ENCODE measurements at regions not wholly inside any gene's neighbourhood (a gene's known extent, or its start where the extent isn't known, plus 50 kb on each side); places are given as distances from the start of the nearest gene placed in this dataset.

DNA sequence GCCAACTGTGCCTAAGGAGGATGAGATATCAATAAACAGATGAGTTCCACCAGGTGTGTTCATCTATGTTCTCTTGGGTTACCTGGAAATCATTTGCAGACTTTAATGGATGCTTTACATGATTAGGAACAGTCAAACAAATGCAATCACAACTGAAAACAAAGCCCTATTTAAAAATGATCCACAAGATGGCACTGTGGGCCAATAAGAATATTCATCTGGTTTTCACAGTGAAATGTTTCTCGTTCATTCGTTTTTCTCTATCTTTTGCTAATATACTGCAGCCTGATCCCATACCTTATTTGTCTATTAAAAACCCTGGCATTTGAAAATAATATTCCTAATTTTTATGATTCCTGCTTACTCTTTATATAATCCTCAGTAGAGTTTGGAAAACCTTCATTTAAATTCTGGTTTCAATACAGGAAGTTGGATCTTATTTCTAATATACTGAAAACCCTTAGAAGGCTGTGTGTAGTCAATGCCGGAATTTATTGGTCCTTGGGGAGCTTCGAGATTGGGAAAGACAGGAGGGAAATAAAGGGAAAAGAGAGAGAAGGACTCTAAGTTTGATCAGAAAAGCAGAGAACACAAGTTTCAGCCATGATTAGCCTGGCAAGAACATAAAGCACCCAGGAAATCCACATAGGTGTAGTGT, 63.8 kb upstream of the TAPT1 start (continued):
- TF ChIP-seq ARID5B (CRISPR knock-in tag; IDR thresholded peaks at IDR 0.05) (no peak), ZNF10 (CRISPR knock-in tag; IDR thresholded peaks at IDR 0.05; ENCODE audit: borderline replicate concordance, low read depth) (no peak), SMC3 (IDR thresholded peaks at IDR 0.05; ENCODE audit: low read length) (peak; percentile 35; the same call in 1 of the 2 replicates), ZNF431 (CRISPR knock-in tag; IDR thresholded peaks at IDR 0.05; ENCODE audit: borderline replicate concordance, low read depth) (no peak), TBP (CRISPR knock-in tag; IDR thresholded peaks at IDR 0.05) (no peak), ZNF441 (CRISPR knock-in tag; IDR thresholded peaks at IDR 0.05; ENCODE audit: borderline replicate concordance) (no peak), ZNF792 (CRISPR knock-in tag; IDR thresholded peaks at IDR 0.05) (no peak), RAD21 (CRISPR knock-in tag; IDR thresholded peaks at IDR 0.05) (0 out of 2 replicates have a peak, but pooled peaks have one; percentile 12)

DNA sequence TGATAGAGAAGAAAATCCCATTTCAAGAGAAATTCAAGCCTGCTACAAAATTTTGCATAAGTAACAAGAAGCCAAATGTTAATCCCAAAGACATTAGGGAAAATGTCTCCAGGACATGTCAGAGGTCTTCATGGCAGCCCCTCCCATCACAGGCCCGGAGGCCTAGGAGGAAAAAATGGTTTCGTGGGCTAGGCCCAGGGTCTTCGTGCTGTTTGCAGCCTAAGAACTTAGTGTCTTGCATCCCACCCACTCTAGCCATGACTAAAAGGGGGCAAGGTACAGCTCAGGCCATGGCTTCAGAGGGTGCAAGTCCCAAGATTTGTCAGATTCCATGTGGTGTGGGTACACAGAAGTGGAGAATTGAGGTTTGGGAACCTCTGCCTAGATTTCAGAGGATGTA, 57.8 kb upstream of the TAPT1 start:
- H3K4me2 ChIP-seq (ENCODE audit: low read depth, low read length), result no peak overlapping the region
- no peak for ATAC-seq
- no peak overlapping the region for H3K9ac ChIP-seq (ENCODE audit: insufficient read depth, low read depth, low read length)
- H4K20me1 ChIP-seq (ENCODE audit: insufficient read depth, low read length), result no peaks in the 10 kb centered on the region
- no peak for FAIRE-seq
- ChIA-PET CTCF (ENCODE audit: low intra/inter-chr PET ratio, low total read pairs) (no interaction called here), POLR2A (no interaction called here)
- no peaks in the 10 kb centered on the region for H3K4me1 ChIP-seq (ENCODE audit: insufficient read depth, low read length)
- DNase-seq (ENCODE audit: low spot score), result no peak
- BruUV-seq (replicated peaks), result no TSS peak
- no peaks in the 10 kb centered on the region; a peak in 1 of 5 replicates for H3K27me3 ChIP-seq (ENCODE audit: control insufficient read depth in 1 of 2, insufficient read depth in 2 of 2, low read length in 2 of 2)
- TF ChIP-seq ZFP36 (IDR thresholded peaks at IDR 0.05; ENCODE audit: borderline replicate concordance, low read depth, low read length, partially characterized antibody), result peak; percentile 35
- no peak for TF ChIP-seq HOMEZ (CRISPR knock-in tag; IDR thresholded peaks at IDR 0.05; ENCODE audit: low read depth)
- intact Hi-C loops (cut with micrococcal nuclease; ENCODE audit: unreplicated experiment) (no loop called here), in situ Hi-C loops (cut with HindIII; ENCODE audit: extremely low pct_ligation_motif_present, low pct_unique_long_range_greater_than_20kb) (loop anchor here (25.0 kb wide), 2 partner anchors 1053 to 1178 kb away; no protein-coding TSS in a partner anchor)
- H3K27ac ChIP-seq (ENCODE audit: extremely low read length, insufficient read depth, low read length), result no peak overlapping the region
- H2AFZ ChIP-seq (ENCODE audit: low read length), result no peak overlapping the region
- no peak overlapping the region for H3K4me3 ChIP-seq (replicated peaks in 1 of 3; ENCODE audit: insufficient read depth in 1 of 3, low read depth in 2 of 3, low read length in 3 of 3)
- WGBS (ENCODE audit: low lambda C conversion rate), result 77% methylated on average over 2 of the region's 3 CpGs
- no peaks in the 10 kb centered on the region for H3K36me3 ChIP-seq (replicated peaks in 1 of 2; ENCODE audit: control insufficient read depth in 1 of 2, insufficient read depth in 2 of 2, low read length in 2 of 2)
- H3K79me2 ChIP-seq (ENCODE audit: insufficient read depth, low read length), result no peaks in the 10 kb centered on the region
- peaks cover 17% of the 10 kb centered on the region for H3K9me3 ChIP-seq (ENCODE audit: low read length)

Measured in HepG2 (cell line).